HAP-1 (cell line): ENCODE measurements at regions not wholly inside any gene's neighbourhood (a gene's known extent, or its start where the extent isn't known, plus 50 kb on each side); places are given as distances from the start of the nearest gene placed in this dataset.

Source experiments
- DNase-seq, 2 experiments: peaks; one replicate each; pipeline ENCODE4 v3.0.0-alpha.2; 2016 to 2020; ENCODE audit warnings: low spot score in 2 of 2
- H3K27me3 ChIP-seq: fragments of 250-450 bp; sonication (Bioruptor Pico); 2 replicates; pipeline ENCODE4 v1.5.1; 2020; ENCODE audit warnings: low read depth, mild to moderate bottlenecking, moderate library complexity
- H3K36me3 ChIP-seq: fragments of 250-450 bp; sonication (Bioruptor Pico); replicated peaks from 2 replicates; pipeline ENCODE4 v1.5.1; 2020; ENCODE audit warnings: mild to moderate bottlenecking
- H3K4me1 ChIP-seq: fragments of 250-450 bp; sonication (Bioruptor Pico); 2 replicates; pipeline ENCODE4 v1.5.1; 2020; ENCODE audit warnings: mild to moderate bottlenecking
- H3K4me3 ChIP-seq: fragments of 250-450 bp; sonication (Bioruptor Pico); 2 replicates; pipeline ENCODE4 v1.5.1; 2020; ENCODE audit warnings: mild to moderate bottlenecking, moderate library complexity
- H3K9me3 ChIP-seq: fragments of 250-450 bp; sonication (Bioruptor Pico); 2 replicates; pipeline ENCODE4 v1.5.1; 2020; ENCODE audit warnings: mild to moderate bottlenecking, moderate library complexity
- in situ Hi-C: fragments of 300-500 bp; cut with MboI; formaldehyde crosslinking; loops from 3 replicates; pipeline ENCODE4 v1.14.3; 2020; ENCODE audit warnings: low sequenced_read_pairs, inconsistent platforms, mixed read lengths

DNA sequence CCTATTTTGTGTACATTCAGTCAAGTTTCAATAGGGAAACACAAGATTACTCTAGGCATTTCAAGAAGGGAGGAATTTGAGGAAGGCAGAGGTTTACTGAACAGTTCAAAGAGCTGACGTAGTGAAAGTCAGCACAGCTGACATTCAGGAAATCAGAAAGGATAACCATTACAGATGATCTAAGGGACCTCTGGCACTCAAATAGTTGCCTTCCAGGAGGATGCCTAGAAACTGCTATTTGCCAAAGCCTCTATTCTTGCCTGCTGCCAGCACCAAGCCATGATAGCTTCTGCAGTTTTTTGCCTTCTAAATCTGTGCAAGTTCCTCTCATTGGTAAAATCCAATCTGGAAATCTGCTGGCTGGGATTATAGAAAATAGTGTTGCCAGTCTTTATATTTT is 373.1 kb downstream of the CSNK1G3 start:
- Histone ChIP-seq H3K27me3 (no peaks in the 10 kb centered on the region), H3K4me3 (no peak overlapping the region), H3K9me3 (no peaks in the 10 kb centered on the region), H3K4me1 (peaks cover 7% of the 10 kb centered on the region; the same call in 1 of the 2 replicates), H3K36me3 (no peaks in the 10 kb centered on the region)
- in situ Hi-C loops, result no loop called here
- no peak for DNase-seq

DNA sequence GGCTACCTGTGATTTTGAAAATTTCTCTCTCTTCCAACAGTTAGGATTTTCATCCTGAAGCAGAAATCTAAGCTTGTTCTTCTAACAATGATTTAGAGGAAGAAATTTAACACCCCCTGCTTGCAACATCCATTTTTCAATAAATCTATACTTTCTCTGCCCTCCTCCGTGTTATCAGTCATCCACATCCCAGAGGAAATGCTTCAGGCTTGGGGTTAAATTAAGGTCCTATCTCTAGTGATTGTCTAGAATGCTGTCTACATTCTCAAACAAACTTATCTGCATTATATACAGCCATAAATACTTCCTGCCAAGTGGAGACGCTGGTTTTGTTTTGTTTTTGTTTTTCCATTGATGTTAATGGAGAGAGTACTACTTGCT is 371.0 kb downstream of the CSNK1G3 start:
- H3K4me1 ChIP-seq, result peaks cover 7% of the 10 kb centered on the region; the same call in 1 of the 2 replicates
- H3K27me3 ChIP-seq, result no peaks in the 10 kb centered on the region
- no peaks in the 10 kb centered on the region for H3K9me3 ChIP-seq
- no peak overlapping the region for H3K4me3 ChIP-seq
- DNase-seq, result no peak
- no peaks in the 10 kb centered on the region for H3K36me3 ChIP-seq
- in situ Hi-C loops, result no loop called here

DNA sequence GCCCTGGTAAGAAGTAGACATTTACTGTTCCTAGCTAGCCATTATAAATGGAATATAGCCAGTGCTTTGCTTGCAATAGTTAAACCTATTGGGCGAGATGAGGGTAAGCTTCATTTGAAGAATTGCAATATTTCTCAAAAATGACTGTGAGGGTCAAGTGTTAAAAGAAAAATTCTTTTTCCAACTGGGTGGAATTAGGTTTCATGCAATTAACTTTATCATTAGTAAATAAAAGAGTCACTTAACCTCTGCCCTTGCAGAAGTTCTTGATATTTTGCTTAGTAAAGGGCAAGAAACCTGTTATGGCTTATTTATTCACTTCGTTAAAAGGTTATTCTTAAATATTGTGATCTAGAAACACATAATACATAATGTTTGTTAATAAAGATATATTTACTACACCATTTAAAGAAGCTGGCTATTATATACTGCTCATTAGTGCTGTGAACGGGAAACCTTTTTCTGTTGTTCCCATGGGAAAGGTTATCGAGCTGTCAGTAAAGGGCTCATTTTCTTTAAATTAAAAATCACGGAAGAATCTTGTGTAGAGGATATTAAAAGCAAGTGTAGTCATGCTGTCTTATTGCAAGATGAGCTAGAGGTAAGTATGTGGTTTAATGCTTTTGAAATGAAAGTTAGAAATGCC is 370.5 kb downstream of the CSNK1G3 start:
- no peaks in the 10 kb centered on the region for H3K9me3 ChIP-seq
- H3K36me3 ChIP-seq, result no peaks in the 10 kb centered on the region
- H3K27me3 ChIP-seq, result no peaks in the 10 kb centered on the region
- H3K4me3 ChIP-seq, result no peak overlapping the region
- no peak for DNase-seq
- in situ Hi-C loops, result no loop called here
- peaks cover 7% of the 10 kb centered on the region; the same call in 1 of the 2 replicates for H3K4me1 ChIP-seq

DNA sequence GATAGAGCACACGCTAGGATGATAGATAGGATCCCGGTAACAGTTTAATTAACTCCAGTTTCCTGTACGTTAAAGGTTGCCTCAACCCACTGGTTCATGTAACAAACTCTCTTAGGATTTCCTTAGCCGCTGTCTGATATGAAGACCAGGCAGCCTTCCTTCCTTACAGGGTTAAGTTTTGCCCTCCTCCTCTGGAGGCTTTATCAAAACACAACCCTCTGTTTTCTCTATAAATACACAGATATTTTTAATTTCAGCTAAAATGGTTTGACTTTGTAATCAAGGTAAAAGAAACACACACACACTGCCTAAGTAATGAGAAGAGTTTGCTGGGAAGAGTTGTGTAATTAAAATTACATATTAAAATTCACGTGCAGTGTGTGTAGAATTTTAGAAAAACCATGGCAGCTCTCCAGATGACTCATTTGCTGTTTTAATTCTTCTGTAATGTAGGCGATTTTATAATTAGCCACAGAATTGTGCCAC is 369.8 kb downstream of the CSNK1G3 start:
- Histone ChIP-seq H3K4me3 (no peak overlapping the region), H3K27me3 (no peaks in the 10 kb centered on the region), H3K36me3 (no peaks in the 10 kb centered on the region), H3K4me1 (peaks cover 9% of the 10 kb centered on the region), H3K9me3 (no peaks in the 10 kb centered on the region)
- in situ Hi-C loops, result no loop called here
- DNase-seq, result no peak

DNA sequence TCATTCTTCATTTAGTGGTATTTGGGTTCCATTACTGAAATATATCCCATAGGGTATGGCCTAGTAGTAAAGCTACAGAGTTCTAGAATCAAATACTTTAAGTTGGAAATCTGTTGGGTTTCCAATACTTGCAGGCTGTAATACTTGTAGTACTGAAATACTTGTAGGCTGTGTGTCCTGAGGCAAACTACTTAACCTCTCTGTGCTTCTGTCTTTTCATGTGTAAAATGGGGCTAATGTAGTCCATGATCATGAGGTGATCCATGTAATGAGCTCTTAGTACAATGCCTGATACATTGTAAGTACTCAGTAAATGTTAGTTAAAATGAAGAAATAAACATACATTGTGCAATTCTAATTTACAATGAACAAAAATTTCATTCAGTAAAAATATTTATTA is 368.9 kb downstream of the CSNK1G3 start:
- H3K4me3 ChIP-seq, result no peak overlapping the region
- H3K9me3 ChIP-seq, result no peaks in the 10 kb centered on the region
- peaks cover 14% of the 10 kb centered on the region for H3K4me1 ChIP-seq
- H3K36me3 ChIP-seq, result no peaks in the 10 kb centered on the region
- in situ Hi-C loops, result no loop called here
- no peaks in the 10 kb centered on the region for H3K27me3 ChIP-seq
- DNase-seq, result no peak

DNA sequence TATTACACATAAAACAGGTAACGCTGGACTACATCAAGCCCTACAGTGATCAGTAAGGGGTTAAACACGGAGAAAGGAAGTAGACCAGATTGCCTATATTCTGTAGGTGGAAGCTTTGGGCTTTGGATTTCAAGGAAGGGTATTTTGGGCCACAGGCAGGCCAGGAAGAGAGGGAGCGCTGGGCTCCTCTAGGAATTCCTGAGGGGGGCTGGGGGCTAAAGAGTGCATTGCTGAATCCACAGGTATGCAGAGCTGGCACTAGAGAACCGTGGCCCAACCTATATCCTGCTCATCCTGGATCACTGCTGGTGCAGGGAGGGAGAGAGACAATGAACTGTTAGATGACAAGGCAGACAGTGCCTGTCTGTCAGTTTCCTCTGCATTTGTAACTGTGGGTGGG is 367.1 kb downstream of the CSNK1G3 start:
- H3K27me3 ChIP-seq, result no peaks in the 10 kb centered on the region
- no peaks in the 10 kb centered on the region for H3K9me3 ChIP-seq
- H3K4me3 ChIP-seq, result no peak overlapping the region
- H3K36me3 ChIP-seq, result no peaks in the 10 kb centered on the region
- peaks cover 28% of the 10 kb centered on the region for H3K4me1 ChIP-seq
- DNase-seq, result no peak
- in situ Hi-C loops, result no loop called here

DNA sequence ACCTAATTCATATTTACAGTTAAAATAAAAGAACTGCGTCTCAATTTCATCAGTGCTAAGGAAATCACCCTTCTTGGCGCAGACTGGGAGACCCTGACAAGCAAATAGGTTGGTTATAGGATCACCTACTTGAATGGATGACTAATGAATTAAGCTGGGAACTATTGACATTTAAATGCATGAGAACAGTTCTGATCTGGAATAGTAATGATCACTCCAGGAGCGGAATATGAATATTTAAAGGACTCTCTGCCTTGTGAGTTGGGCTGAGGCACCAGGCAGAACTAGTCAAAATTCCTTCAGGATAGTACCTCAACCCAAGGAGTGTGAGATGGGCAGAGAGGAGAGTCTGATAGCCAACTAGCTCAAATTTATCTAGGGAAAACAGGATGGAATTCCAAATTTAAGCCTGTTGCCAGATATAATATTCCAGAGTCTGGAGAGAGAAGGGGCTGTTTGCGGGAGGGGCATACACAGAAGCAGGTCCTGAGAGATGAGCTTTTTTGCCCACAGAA is 364.4 kb downstream of the CSNK1G3 start:
- DNase-seq, result peak in 1 of 2 experiments; percentile 84
- H3K4me1 ChIP-seq, result peaks cover 22% of the 10 kb centered on the region
- in situ Hi-C loops, result no loop called here

DNA sequence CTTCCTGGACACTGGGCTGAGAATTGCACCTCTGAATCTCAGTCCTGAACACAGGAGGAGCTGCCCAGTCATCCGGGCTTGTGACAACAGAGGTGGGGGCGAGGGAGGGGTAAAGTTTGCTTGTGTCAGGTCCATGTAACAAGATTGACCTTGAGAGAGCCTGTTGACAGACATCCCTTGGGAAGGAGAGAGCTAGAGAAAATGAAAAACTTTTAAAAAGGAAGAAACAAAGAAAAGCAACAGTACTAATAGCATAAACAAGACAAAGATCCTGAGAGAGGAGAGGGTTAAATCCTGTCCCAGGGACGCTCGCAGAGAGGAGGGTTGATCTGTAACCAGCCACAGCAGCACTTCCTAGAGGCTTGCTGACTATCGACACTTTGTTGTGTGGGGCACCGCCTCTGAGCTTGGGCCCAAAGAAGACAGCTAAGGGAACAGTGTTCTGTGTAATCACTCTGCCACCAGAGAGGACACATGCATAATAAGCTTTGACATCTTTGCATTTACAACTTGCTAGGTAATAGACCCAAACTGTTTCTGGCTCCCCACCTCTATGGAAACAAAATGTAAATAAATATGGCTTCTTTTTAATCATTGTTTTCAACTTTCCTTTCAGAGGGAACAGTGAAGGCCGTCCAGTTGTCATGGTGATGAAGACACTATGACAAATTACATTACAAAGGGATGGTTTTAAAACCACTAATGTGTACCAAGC is 363.7 kb downstream of the CSNK1G3 start:
- in situ Hi-C loops, result no loop called here
- no peaks in the 10 kb centered on the region for H3K9me3 ChIP-seq
- DNase-seq, result peak in 1 of 2 experiments; percentile 71
- no peaks in the 10 kb centered on the region for H3K36me3 ChIP-seq
- H3K4me3 ChIP-seq, result no peak overlapping the region
- peaks cover 22% of the 10 kb centered on the region for H3K4me1 ChIP-seq
- no peaks in the 10 kb centered on the region for H3K27me3 ChIP-seq

More for the DNA sequence above, 364.4 kb downstream of the CSNK1G3 start:
- H3K36me3 ChIP-seq, result no peaks in the 10 kb centered on the region
- H3K27me3 ChIP-seq, result no peaks in the 10 kb centered on the region
- no peak overlapping the region for H3K4me3 ChIP-seq
- no peaks in the 10 kb centered on the region for H3K9me3 ChIP-seq

DNA sequence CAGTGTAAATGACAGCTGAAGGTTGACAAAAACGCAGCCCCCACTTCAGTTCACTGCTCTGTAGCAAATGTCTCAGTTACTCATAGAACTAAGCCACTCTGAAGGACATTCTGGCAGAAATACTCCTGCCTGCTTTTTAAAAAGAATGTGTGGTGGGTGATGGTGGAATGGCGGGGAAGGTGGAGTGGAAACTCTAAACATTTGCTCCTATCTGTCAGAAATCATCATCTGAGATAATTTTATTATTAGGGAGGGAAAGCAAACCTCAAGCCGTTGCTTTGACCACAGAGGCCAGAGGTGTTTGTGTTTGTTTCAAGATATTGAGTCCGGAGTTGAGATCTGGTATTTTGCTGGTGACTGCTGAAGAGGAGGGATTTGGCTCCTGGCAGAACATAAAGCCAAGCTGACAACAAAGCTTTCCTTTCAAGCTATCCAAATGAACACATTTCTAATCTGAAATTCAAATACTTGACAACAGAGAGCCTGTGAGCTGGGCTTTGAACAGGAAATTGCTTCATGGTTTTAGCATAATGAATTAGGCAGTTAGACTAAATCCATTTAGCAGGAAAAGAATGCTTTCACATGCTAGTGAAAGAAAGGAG is 362.7 kb downstream of the CSNK1G3 start:
- Histone ChIP-seq H3K9me3 (no peaks in the 10 kb centered on the region), H3K4me1 (peaks cover 22% of the 10 kb centered on the region), H3K27me3 (no peaks in the 10 kb centered on the region; the same call in 1 of the 2 replicates), H3K4me3 (no peak overlapping the region), H3K36me3 (no peaks in the 10 kb centered on the region)
- DNase-seq, result peak; percentile 60 to 98
- in situ Hi-C loops, result no loop called here

DNA sequence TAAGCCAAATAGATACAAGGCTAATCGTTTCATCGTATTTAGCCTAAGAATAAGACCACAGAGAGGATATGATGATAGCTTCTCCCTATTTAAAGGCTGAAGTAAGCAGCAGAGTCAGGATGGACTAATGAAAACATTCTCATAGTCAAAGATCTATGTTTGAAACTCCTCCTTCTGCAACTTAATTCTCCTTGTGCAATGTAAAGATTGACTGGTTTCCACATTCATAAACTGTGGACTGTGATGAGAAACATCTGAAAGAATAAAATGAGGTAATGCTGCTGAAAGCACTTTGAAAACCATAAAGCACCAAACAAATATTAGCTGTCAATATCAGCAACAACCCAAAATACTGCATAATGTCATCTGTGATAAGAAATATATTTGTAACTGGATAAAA is 361.9 kb downstream of the CSNK1G3 start:
- DNase-seq, result no peak
- no peaks in the 10 kb centered on the region for H3K9me3 ChIP-seq
- H3K36me3 ChIP-seq, result no peaks in the 10 kb centered on the region
- H3K4me1 ChIP-seq, result peaks cover 28% of the 10 kb centered on the region
- H3K27me3 ChIP-seq, result no peaks in the 10 kb centered on the region; the same call in 1 of the 2 replicates
- no peak overlapping the region for H3K4me3 ChIP-seq
- in situ Hi-C loops, result no loop called here

DNA sequence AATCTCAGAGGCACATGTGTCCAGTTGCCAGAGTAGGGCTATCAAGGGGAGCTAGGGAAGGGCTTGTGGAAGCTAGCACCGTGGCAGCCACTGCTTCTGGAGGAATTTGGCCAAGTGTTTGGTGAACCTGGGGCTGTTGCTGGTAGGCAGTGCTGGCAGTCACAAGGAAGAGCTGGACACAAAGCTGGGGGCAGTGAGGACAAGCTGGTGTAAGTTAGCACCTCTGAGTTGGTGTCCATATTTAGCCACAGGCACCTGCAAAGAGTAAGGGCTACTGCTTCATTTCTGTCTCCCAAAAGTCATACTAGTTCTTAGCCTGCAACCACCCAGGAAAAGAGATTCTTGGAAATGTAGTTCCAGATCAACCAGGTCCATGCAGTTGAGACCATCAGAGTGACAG is 359.4 kb downstream of the CSNK1G3 start:
- H3K4me1 ChIP-seq, result peaks cover 32% of the 10 kb centered on the region
- no peaks in the 10 kb centered on the region; the same call in 1 of the 2 replicates for H3K27me3 ChIP-seq
- no peaks in the 10 kb centered on the region for H3K36me3 ChIP-seq
- H3K4me3 ChIP-seq, result no peak overlapping the region
- H3K9me3 ChIP-seq, result no peaks in the 10 kb centered on the region
- in situ Hi-C loops, result no loop called here
- DNase-seq, result no peak

DNA sequence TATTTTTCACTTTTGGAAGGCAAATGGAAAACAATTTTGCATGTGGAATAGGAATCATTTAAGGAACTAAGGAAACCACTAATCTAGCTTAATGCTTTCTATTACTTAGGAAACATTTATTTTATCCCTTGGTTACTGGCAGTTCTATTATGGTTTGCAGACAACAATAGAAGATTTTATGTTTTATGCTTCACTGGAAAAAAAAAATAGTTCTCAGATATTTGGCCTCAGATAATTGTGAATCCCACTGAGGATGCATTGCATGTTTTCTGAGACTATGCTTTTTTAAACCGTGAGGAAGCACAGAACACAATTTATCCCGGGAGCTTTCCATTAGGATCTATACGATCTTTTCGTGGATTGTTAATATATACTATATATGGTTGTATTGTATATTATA is 356.9 kb downstream of the CSNK1G3 start:
- Histone ChIP-seq H3K36me3 (no peaks in the 10 kb centered on the region), H3K4me3 (no peak overlapping the region), H3K4me1 (peaks cover 15% of the 10 kb centered on the region), H3K27me3 (peaks cover 3% of the 10 kb centered on the region; the same call in 1 of the 2 replicates), H3K9me3 (no peaks in the 10 kb centered on the region)
- no peak for DNase-seq
- in situ Hi-C loops, result no loop called here

DNA sequence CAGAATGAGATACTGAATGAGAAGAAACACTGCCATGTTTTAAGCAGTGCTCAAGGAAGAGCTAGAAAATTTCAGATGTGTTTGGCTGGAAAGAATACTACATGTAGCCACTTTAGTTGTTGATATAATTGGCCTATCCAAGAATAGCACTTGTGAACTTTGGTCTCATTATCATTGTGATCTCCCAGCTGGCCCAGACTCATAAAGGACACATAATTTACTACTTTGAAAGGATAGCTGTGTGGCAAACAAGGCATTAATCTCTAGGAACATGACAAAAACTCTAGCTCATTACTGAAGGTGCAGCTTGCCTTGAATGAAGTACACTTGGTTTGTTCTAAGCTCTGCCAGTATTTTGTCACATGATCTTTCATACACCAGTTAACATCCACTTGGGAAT is 356.3 kb downstream of the CSNK1G3 start:
- DNase-seq, result peak; percentile 53 to 86
- in situ Hi-C loops, result no loop called here
- no peaks in the 10 kb centered on the region for H3K9me3 ChIP-seq
- peaks cover 15% of the 10 kb centered on the region for H3K4me1 ChIP-seq
- no peaks in the 10 kb centered on the region for H3K36me3 ChIP-seq
- H3K4me3 ChIP-seq, result no peak overlapping the region
- peaks cover 3% of the 10 kb centered on the region; the same call in 1 of the 2 replicates for H3K27me3 ChIP-seq

DNA sequence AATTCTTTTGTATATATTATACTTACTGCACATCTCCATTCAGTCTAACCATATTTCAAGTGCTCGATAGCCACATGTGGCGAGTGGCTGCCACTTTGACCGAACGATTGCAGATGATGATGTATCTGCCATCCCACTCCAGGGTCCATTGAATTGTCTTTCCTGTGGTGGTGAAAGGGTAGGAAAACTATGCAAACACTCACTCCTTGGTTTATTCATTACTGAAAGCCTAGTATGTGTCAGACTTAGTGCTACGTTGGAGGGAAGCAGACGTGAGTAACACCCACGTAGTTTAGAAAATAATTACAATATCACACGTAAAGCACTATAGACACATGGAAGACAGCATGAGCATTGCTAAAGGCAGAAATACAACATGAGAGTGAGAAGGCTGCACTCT is 353.7 kb downstream of the CSNK1G3 start:
- H3K36me3 ChIP-seq, result no peaks in the 10 kb centered on the region

More for the DNA sequence above, 353.7 kb downstream of the CSNK1G3 start:
- in situ Hi-C loops, result no loop called here
- DNase-seq, result no peak
- H3K27me3 ChIP-seq, result peaks cover 3% of the 10 kb centered on the region; the same call in 1 of the 2 replicates
- no peaks in the 10 kb centered on the region for H3K9me3 ChIP-seq
- H3K4me1 ChIP-seq, result peaks cover 15% of the 10 kb centered on the region
- no peak overlapping the region for H3K4me3 ChIP-seq
